Keratinocyte (primary cell): ENCODE measurements at regions not wholly inside any gene's neighbourhood (a gene's known extent, or its start where the extent isn't known, plus 50 kb on each side); places are given as distances from the start of the nearest gene placed in this dataset.

Experiments used
- DNase-seq: peaks from one replicate; pipeline ENCODE4 v3.0.0-alpha.2; 2011; ENCODE audit warnings: low read depth, missing footprints, low spot score
- FAIRE-seq: peaks from 2 replicates; lab custom pipeline; 2011; peaks lifted over from hg19 to GRCh38; lab: Jason Lieb, UNC
- H2AFZ ChIP-seq: 2 replicates; pipeline ENCODE4 v1.6.0; 2012; ENCODE audit warnings: low read length, control low read depth, inconsistent platforms; ENCODE audit not compliant: control insufficient read depth
- H3K27ac ChIP-seq: 2 replicates; pipeline ENCODE4 v1.5.1; 2011; ENCODE audit warnings: low read length; ENCODE audit not compliant: control insufficient read depth, insufficient read depth
- H3K27me3 ChIP-seq: 3 replicates; pipeline ENCODE4 v1.6.0; 2011; ENCODE audit warnings: low read length; ENCODE audit not compliant: control insufficient read depth, insufficient read depth; ENCODE audit errors: extremely low read depth
- H3K36me3 ChIP-seq, 2 experiments: 2 replicates in 1 of 2; 3 replicates in 1 of 2; pipeline ENCODE4 v1.5.1; 2011; ENCODE audit warnings: low read length in 2 of 2, mild to moderate bottlenecking in 1 of 2; ENCODE audit not compliant: control insufficient read depth in 2 of 2, insufficient read depth in 2 of 2; ENCODE audit errors: extremely low read depth in 1 of 2
- H3K4me1 ChIP-seq: 3 replicates; pipeline ENCODE4 v1.5.1; 2011; ENCODE audit warnings: low read length; ENCODE audit not compliant: control insufficient read depth, insufficient read depth; ENCODE audit errors: extremely low read depth
- H3K4me2 ChIP-seq: 3 replicates; pipeline ENCODE4 v1.6.0; 2011; ENCODE audit warnings: low read depth, low read length; ENCODE audit not compliant: control insufficient read depth, insufficient read depth; ENCODE audit errors: extremely low read depth
- H3K4me3 ChIP-seq, 3 experiments: fragments of 200-600 bp in 1 of 3; sonication (generic) in 1 of 3; 2 replicates in 2 of 3; 3 replicates in 1 of 3; pipeline ENCODE4 v1.5.1; 2011 to 2016; ENCODE audit warnings: low read length in 3 of 3, mild to moderate bottlenecking in 3 of 3, control low read depth in 2 of 3, inconsistent platforms in 1 of 3, low read depth in 1 of 3, mixed read lengths in 1 of 3, mixed run types in 1 of 3, moderate library complexity in 1 of 3; ENCODE audit not compliant: control insufficient read depth in 2 of 3, insufficient read depth in 2 of 3; ENCODE audit errors: extremely low read depth in 1 of 3
- H3K79me2 ChIP-seq: 2 replicates; pipeline ENCODE4 v1.6.0; 2012; ENCODE audit warnings: low read length; ENCODE audit not compliant: control insufficient read depth, insufficient read depth
- H3K9ac ChIP-seq: 3 replicates; pipeline ENCODE4 v1.6.0; 2011; ENCODE audit warnings: low read length; ENCODE audit not compliant: control insufficient read depth, insufficient read depth; ENCODE audit errors: extremely low read depth
- H3K9me1 ChIP-seq: 3 replicates; pipeline ENCODE4 v1.6.0; 2011; ENCODE audit warnings: low read length; ENCODE audit not compliant: control insufficient read depth, insufficient read depth; ENCODE audit errors: extremely low read depth
- H3K9me3 ChIP-seq: 2 replicates; pipeline ENCODE4 v1.5.1; 2012; ENCODE audit warnings: low read depth, low read length; ENCODE audit not compliant: control insufficient read depth
- H4K20me1 ChIP-seq: 3 replicates; pipeline ENCODE4 v1.6.0; 2011; ENCODE audit warnings: low read length; ENCODE audit not compliant: control insufficient read depth, insufficient read depth; ENCODE audit errors: extremely low read depth
- EZH2 ChIP-seq: IDR thresholded peaks from one replicate; pipeline ENCODE4 v1.6.1; 2012; ENCODE audit warnings: inconsistent platforms, mild to moderate bottlenecking, low read length, moderate library complexity
- dilution Hi-C: fragments of 300-500 bp; cut with MboI; formaldehyde crosslinking; loops from one replicate; pipeline ENCODE4 v1.7.0; 2020; ENCODE audit warnings: low sequenced_read_pairs; ENCODE audit not compliant: extremely low pct_ligation_motif_present
- TF ChIP-seq, protein P1 (sequence below), 3 experiments: IDR thresholded peaks in 1 of 3; conservative IDR thresholded peaks in 1 of 3; optimal IDR thresholded peaks in 1 of 3; 2 replicates in 2 of 3; 3 replicates in 1 of 3; pipeline versions ENCODE3 to v1.5.1; 2011; ENCODE audit warnings: low read length in 3 of 3, mild to moderate bottlenecking in 3 of 3, moderate library complexity in 2 of 3, control low read depth in 1 of 3, inconsistent platforms in 1 of 3; ENCODE audit not compliant: insufficient read depth in 2 of 3; ENCODE audit errors: extremely low read depth in 1 of 3

DNA sequence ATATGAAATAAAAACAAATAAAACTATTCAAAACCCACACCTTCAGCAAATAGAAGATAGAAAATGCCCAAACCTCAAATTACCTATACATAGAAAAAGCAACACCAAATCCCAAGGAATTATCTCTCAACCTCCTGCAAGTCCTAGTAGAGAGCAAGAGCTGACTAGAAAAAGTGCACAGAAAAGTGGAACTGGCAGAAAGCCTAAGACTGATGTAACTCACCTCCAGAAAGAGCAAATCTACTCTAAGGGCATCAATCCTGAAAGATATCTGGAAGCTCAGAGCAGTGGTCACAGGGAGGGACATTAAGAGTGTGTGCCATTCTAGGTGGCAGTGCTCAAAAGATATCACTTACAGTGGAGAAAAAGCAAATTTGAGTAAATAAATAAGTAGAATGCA is 62.1 kb upstream of the PLEKHG7 start:
- Histone ChIP-seq H3K4me1 (no peaks in the 10 kb centered on the region), H2AFZ (no peak overlapping the region), H4K20me1 (no peaks in the 10 kb centered on the region), H3K4me3 (no peak overlapping the region), H3K4me2 (no peak overlapping the region), H3K9ac (no peak overlapping the region), H3K79me2 (no peaks in the 10 kb centered on the region), H3K9me3 (no peaks in the 10 kb centered on the region), H3K27ac (no peak overlapping the region), H3K9me1 (no peaks in the 10 kb centered on the region), H3K27me3 (no peaks in the 10 kb centered on the region), H3K36me3 (no peaks in the 10 kb centered on the region)
- FAIRE-seq (no peak), DNase-seq (no peak)
- TF ChIP-seq EZH2 = no peak
- TF ChIP-seq, protein P1, sequence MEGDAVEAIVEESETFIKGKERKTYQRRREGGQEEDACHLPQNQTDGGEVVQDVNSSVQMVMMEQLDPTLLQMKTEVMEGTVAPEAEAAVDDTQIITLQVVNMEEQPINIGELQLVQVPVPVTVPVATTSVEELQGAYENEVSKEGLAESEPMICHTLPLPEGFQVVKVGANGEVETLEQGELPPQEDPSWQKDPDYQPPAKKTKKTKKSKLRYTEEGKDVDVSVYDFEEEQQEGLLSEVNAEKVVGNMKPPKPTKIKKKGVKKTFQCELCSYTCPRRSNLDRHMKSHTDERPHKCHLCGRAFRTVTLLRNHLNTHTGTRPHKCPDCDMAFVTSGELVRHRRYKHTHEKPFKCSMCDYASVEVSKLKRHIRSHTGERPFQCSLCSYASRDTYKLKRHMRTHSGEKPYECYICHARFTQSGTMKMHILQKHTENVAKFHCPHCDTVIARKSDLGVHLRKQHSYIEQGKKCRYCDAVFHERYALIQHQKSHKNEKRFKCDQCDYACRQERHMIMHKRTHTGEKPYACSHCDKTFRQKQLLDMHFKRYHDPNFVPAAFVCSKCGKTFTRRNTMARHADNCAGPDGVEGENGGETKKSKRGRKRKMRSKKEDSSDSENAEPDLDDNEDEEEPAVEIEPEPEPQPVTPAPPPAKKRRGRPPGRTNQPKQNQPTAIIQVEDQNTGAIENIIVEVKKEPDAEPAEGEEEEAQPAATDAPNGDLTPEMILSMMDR (optimal IDR thresholded peaks at IDR 0.05 in 1 of 3, IDR thresholded peaks at IDR 0.05 in 1 of 3, conservative IDR thresholded peaks at IDR 0.05 in 1 of 3; ENCODE audit: extremely low read depth in 1 of 3, insufficient read depth in 2 of 3, low read length in 3 of 3) = no peak
- dilution Hi-C loops = no loop called here

DNA sequence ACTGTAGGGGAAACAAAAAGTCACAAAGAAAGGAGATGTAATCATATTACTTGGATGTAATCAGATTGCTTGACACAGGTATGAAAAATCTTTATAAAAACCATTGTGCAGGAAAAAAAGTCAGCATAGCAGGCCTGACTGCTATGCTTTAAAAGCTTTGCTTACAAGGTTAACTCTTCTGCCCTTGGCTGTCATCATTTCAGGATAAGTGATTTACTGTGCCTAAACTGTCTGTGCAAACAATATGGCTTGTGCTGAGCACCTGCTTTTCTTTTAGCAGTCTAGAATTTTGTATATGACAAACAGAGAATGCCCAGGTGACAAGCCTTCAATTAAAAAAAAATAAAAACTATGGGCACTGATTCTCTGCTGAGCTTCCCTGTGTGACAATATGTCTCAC is 63.8 kb upstream of the PLEKHG7 start:
- dilution Hi-C loops = no loop called here
- Histone ChIP-seq H3K4me1 (no peaks in the 10 kb centered on the region), H3K9me3 (no peaks in the 10 kb centered on the region), H3K79me2 (no peaks in the 10 kb centered on the region), H4K20me1 (no peaks in the 10 kb centered on the region), H2AFZ (no peak overlapping the region), H3K36me3 (no peaks in the 10 kb centered on the region), H3K27me3 (no peaks in the 10 kb centered on the region), H3K9ac (no peak overlapping the region), H3K4me2 (no peak overlapping the region), H3K9me1 (no peaks in the 10 kb centered on the region), H3K4me3 (no peak overlapping the region), H3K27ac (no peak overlapping the region)
- no peak for TF ChIP-seq EZH2
- TF ChIP-seq, protein P1 (optimal IDR thresholded peaks at IDR 0.05 in 1 of 3, IDR thresholded peaks at IDR 0.05 in 1 of 3, conservative IDR thresholded peaks at IDR 0.05 in 1 of 3; ENCODE audit: extremely low read depth in 1 of 3, insufficient read depth in 2 of 3, low read length in 3 of 3) = no peak
- no peak for FAIRE-seq
- no peak for DNase-seq
